ENCODE measurements at regions not wholly inside any gene's neighbourhood (a gene's known extent, or its start where the extent isn't known, plus 50 kb on each side); places are given as distances from the start of the nearest gene placed in this dataset.

- H2AFZ ChIP-seq (ENCODE audit: low read length): no peak overlapping the region
- no peak overlapping the region for H2AK5ac ChIP-seq (ENCODE audit: low read depth, low read length)
- no peak overlapping the region for H3K18ac ChIP-seq (ENCODE audit: low read length)
- H4K8ac ChIP-seq (ENCODE audit: low read depth, low read length): no peak overlapping the region
- H3K4ac ChIP-seq (ENCODE audit: low read length): no peak overlapping the region
- no peak overlapping the region for H3K4me2 ChIP-seq (ENCODE audit: insufficient read depth, low read length, poor library complexity, severe bottlenecking)
- H2BK12ac ChIP-seq (ENCODE audit: low read length): no peak overlapping the region
- no peaks in the 10 kb centered on the region for H3K36me3 ChIP-seq (replicated peaks in 1 of 2; ENCODE audit: control insufficient read depth in 2 of 2, insufficient read depth in 2 of 2, low read length in 2 of 2)
- no peak overlapping the region for H4K91ac ChIP-seq (ENCODE audit: low read depth, low read length, poor library complexity)
- no peak overlapping the region for H2BK5ac ChIP-seq (ENCODE audit: low read length)
- H3K9ac ChIP-seq (ENCODE audit: low read depth, low read length, poor library complexity): no peak overlapping the region
- no peaks in the 10 kb centered on the region for H3K27me3 ChIP-seq (ENCODE audit: control insufficient read depth in 3 of 3, insufficient read depth in 3 of 3, low read depth in 1 of 3, low read length in 3 of 3)
- no peak for DNase-seq (ENCODE audit: low spot score)
- no CpG with 5 or more reads among the region's 3 CpGs for WGBS, 2 donors (ENCODE audit: extremely low coverage in 2 of 2, insufficient read length in 2 of 2, insufficient replicate concordance in 1 of 2)
- no peaks in the 10 kb centered on the region for H3K4me1 ChIP-seq (ENCODE audit: control insufficient read depth in 2 of 2, insufficient read depth in 1 of 2, low read depth in 1 of 2, low read length in 2 of 2)
- no peak overlapping the region for H3K4me3 ChIP-seq (ENCODE audit: low read length in 2 of 2)
- no peak overlapping the region for H3K14ac ChIP-seq (ENCODE audit: low read length)
- H2BK15ac ChIP-seq (ENCODE audit: low read length): no peak overlapping the region
- no peaks in the 10 kb centered on the region for H3K9me3 ChIP-seq (replicated peaks in 1 of 2; ENCODE audit: control insufficient read depth in 2 of 2, insufficient read depth in 1 of 2, low read depth in 1 of 2, low read length in 2 of 2)
- no peak overlapping the region for H3K27ac ChIP-seq (replicated peaks; ENCODE audit: low read length)
- no peaks in the 10 kb centered on the region for H3K79me1 ChIP-seq (ENCODE audit: low read depth, low read length)
- H3K23ac ChIP-seq (ENCODE audit: low read depth, low read length, poor library complexity): no peak overlapping the region
- H2BK120ac ChIP-seq (ENCODE audit: low read depth, low read length): no peak overlapping the region
These were observed 1487.7 kb downstream of the EFNB2 start for GRCh38 chr13:105047676-105048295.

GRCh38 chr13:105037110-105037509 lies 1498.4 kb downstream of the EFNB2 start:
- Histone ChIP-seq H3K14ac (ENCODE audit: low read length) (no peak overlapping the region), H3K4ac (ENCODE audit: low read length) (no peak overlapping the region), H3K18ac (ENCODE audit: low read length) (no peak overlapping the region), H3K27ac (replicated peaks; ENCODE audit: low read length) (no peak overlapping the region), H3K79me1 (ENCODE audit: low read depth, low read length) (no peaks in the 10 kb centered on the region), H2BK5ac (ENCODE audit: low read length) (no peak overlapping the region), H3K4me3 (ENCODE audit: low read length in 2 of 2) (no peak overlapping the region), H2AK5ac (ENCODE audit: low read depth, low read length) (no peak overlapping the region), H2BK15ac (ENCODE audit: low read length) (no peak overlapping the region), H4K91ac (ENCODE audit: low read depth, low read length, poor library complexity) (no peak overlapping the region), H3K9ac (ENCODE audit: low read depth, low read length, poor library complexity) (no peak overlapping the region), H2BK12ac (ENCODE audit: low read length) (no peak overlapping the region), H3K36me3 (replicated peaks in 1 of 2; ENCODE audit: control insufficient read depth in 2 of 2, insufficient read depth in 2 of 2, low read length in 2 of 2) (no peaks in the 10 kb centered on the region), H3K4me1 (ENCODE audit: control insufficient read depth in 2 of 2, insufficient read depth in 1 of 2, low read depth in 1 of 2, low read length in 2 of 2) (peaks cover 0 to 2% of the 10 kb centered on the region in 2 donors), H4K8ac (ENCODE audit: low read depth, low read length) (no peak overlapping the region), H3K27me3 (ENCODE audit: control insufficient read depth in 3 of 3, insufficient read depth in 3 of 3, low read depth in 1 of 3, low read length in 3 of 3) (no peaks in the 10 kb centered on the region), H2AFZ (ENCODE audit: low read length) (no peak overlapping the region), H3K4me2 (ENCODE audit: insufficient read depth, low read length, poor library complexity, severe bottlenecking) (no peak overlapping the region), H3K9me3 (replicated peaks in 1 of 2; ENCODE audit: control insufficient read depth in 2 of 2, insufficient read depth in 1 of 2, low read depth in 1 of 2, low read length in 2 of 2) (peaks cover 3 to 5% of the 10 kb centered on the region in 2 donors), H2BK120ac (ENCODE audit: low read depth, low read length) (no peak overlapping the region), H3K23ac (ENCODE audit: low read depth, low read length, poor library complexity) (no peak overlapping the region)
- no CpG with 5 or more reads among the region's 2 CpGs for WGBS, 2 donors (ENCODE audit: extremely low coverage in 2 of 2, insufficient read length in 2 of 2, insufficient replicate concordance in 1 of 2)
- DNase-seq (ENCODE audit: low spot score): no peak

- Histone ChIP-seq H3K79me1 (ENCODE audit: low read depth, low read length) (no peaks in the 10 kb centered on the region), H2BK15ac (ENCODE audit: low read length) (no peak overlapping the region), H3K18ac (ENCODE audit: low read length) (peak overlapping the region; percentile 42), H3K4me2 (ENCODE audit: insufficient read depth, low read length, poor library complexity, severe bottlenecking) (no peak overlapping the region), H3K4me3 (ENCODE audit: low read length in 2 of 2) (no peak overlapping the region), H3K4ac (ENCODE audit: low read length) (no peak overlapping the region), H3K14ac (ENCODE audit: low read length) (no peak overlapping the region), H3K23ac (ENCODE audit: low read depth, low read length, poor library complexity) (no peak overlapping the region), H3K9me3 (replicated peaks in 1 of 2; ENCODE audit: control insufficient read depth in 2 of 2, insufficient read depth in 1 of 2, low read depth in 1 of 2, low read length in 2 of 2) (no peaks in the 10 kb centered on the region), H3K9ac (ENCODE audit: low read depth, low read length, poor library complexity) (no peak overlapping the region), H2BK5ac (ENCODE audit: low read length) (no peak overlapping the region), H2AFZ (ENCODE audit: low read length) (no peak overlapping the region), H3K4me1 (ENCODE audit: control insufficient read depth in 2 of 2, insufficient read depth in 1 of 2, low read depth in 1 of 2, low read length in 2 of 2) (peaks cover 0 to 2% of the 10 kb centered on the region in 2 donors), H2AK5ac (ENCODE audit: low read depth, low read length) (no peak overlapping the region), H3K27ac (replicated peaks; ENCODE audit: low read length) (no peak overlapping the region), H2BK12ac (ENCODE audit: low read length) (no peak overlapping the region), H3K36me3 (replicated peaks in 1 of 2; ENCODE audit: control insufficient read depth in 2 of 2, insufficient read depth in 2 of 2, low read length in 2 of 2) (no peaks in the 10 kb centered on the region), H4K8ac (ENCODE audit: low read depth, low read length) (no peak overlapping the region), H2BK120ac (ENCODE audit: low read depth, low read length) (no peak overlapping the region), H4K91ac (ENCODE audit: low read depth, low read length, poor library complexity) (no peak overlapping the region), H3K27me3 (ENCODE audit: control insufficient read depth in 3 of 3, insufficient read depth in 3 of 3, low read depth in 1 of 3, low read length in 3 of 3) (no peaks in the 10 kb centered on the region)
- DNase-seq (ENCODE audit: low spot score): no peak
- no CpG with 5 or more reads among the region's 4 CpGs for WGBS, 2 donors (ENCODE audit: extremely low coverage in 2 of 2, insufficient read length in 2 of 2, insufficient replicate concordance in 1 of 2)
These were observed 1500.4 kb downstream of the EFNB2 start for GRCh38 chr13:105035092-105035491.

- DNase-seq (ENCODE audit: low spot score): no peak
- H3K18ac ChIP-seq (ENCODE audit: low read length): no peak overlapping the region
- H3K4me1 ChIP-seq (ENCODE audit: control insufficient read depth in 2 of 2, insufficient read depth in 1 of 2, low read depth in 1 of 2, low read length in 2 of 2): peaks cover 0 to 2% of the 10 kb centered on the region in 2 donors
- H3K23ac ChIP-seq (ENCODE audit: low read depth, low read length, poor library complexity): no peak overlapping the region
- H3K4me2 ChIP-seq (ENCODE audit: insufficient read depth, low read length, poor library complexity, severe bottlenecking): no peak overlapping the region
- no peak overlapping the region for H3K4me3 ChIP-seq (ENCODE audit: low read length in 2 of 2)
- no peak overlapping the region for H2BK5ac ChIP-seq (ENCODE audit: low read length)
- no peak overlapping the region for H2BK15ac ChIP-seq (ENCODE audit: low read length)
- H3K36me3 ChIP-seq (replicated peaks in 1 of 2; ENCODE audit: control insufficient read depth in 2 of 2, insufficient read depth in 2 of 2, low read length in 2 of 2): no peaks in the 10 kb centered on the region
- no peaks in the 10 kb centered on the region for H3K27me3 ChIP-seq (ENCODE audit: control insufficient read depth in 3 of 3, insufficient read depth in 3 of 3, low read depth in 1 of 3, low read length in 3 of 3)
- H4K91ac ChIP-seq (ENCODE audit: low read depth, low read length, poor library complexity): no peak overlapping the region
- no peaks in the 10 kb centered on the region for H3K79me1 ChIP-seq (ENCODE audit: low read depth, low read length)
- no peak overlapping the region for H3K9ac ChIP-seq (ENCODE audit: low read depth, low read length, poor library complexity)
- no peak overlapping the region for H2BK12ac ChIP-seq (ENCODE audit: low read length)
- H2AFZ ChIP-seq (ENCODE audit: low read length): no peak overlapping the region
- no peak overlapping the region for H3K14ac ChIP-seq (ENCODE audit: low read length)
- no peak overlapping the region for H4K8ac ChIP-seq (ENCODE audit: low read depth, low read length)
- WGBS, 2 donors (ENCODE audit: extremely low coverage in 2 of 2, insufficient read length in 2 of 2, insufficient replicate concordance in 1 of 2): no CpG with 5 or more reads among the region's 2 CpGs
- H3K27ac ChIP-seq (replicated peaks; ENCODE audit: low read length): no peak overlapping the region
- no peak overlapping the region for H2BK120ac ChIP-seq (ENCODE audit: low read depth, low read length)
- H2AK5ac ChIP-seq (ENCODE audit: low read depth, low read length): no peak overlapping the region
- H3K4ac ChIP-seq (ENCODE audit: low read length): no peak overlapping the region
- no peaks in the 10 kb centered on the region for H3K9me3 ChIP-seq (replicated peaks in 1 of 2; ENCODE audit: control insufficient read depth in 2 of 2, insufficient read depth in 1 of 2, low read depth in 1 of 2, low read length in 2 of 2)
These were observed 1501.5 kb downstream of the EFNB2 start for GRCh38 chr13:105033999-105034398.

Measured in neuronal stem cell (in vitro differentiated cells).